ENCODE measurements at regions not wholly inside any gene's neighbourhood (a gene's known extent, or its start where the extent isn't known, plus 50 kb on each side); places are given as distances from the start of the nearest gene placed in this dataset.
"Not testable (repeated sequence)": the region's sequence is repeated elsewhere in the genome, so short reads cannot be mapped to it uniquely, and the experiment has no call there.

- in situ Hi-C loops (cut with MboI; ENCODE audit: low sequenced_read_pairs): no loop called here
Observed at GRCh38 chr5:163569284-163569683, 63.9 kb downstream of the MAT2B start.

DNA sequence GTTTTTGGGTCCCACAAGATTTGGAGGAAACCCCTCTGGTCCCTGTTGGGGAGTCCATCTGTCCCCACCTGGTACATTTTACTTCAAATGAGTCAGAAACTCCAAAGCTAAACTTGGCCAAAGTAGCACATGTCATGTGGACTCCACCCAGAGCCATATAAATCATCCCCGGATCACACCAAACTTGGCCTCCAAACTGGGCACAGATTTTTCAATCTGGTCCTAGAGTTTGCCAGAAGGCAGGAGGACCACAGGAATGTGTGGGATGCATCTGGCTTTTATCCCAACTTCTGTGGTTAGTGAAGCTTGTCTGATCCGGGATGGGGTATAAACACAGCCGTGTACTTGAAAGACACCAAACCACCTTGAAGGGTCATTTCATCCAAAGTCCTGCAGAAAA is 66.3 kb downstream of the MAT2B start:
- in situ Hi-C loops (cut with MboI; ENCODE audit: low sequenced_read_pairs): no loop called here

DNA sequence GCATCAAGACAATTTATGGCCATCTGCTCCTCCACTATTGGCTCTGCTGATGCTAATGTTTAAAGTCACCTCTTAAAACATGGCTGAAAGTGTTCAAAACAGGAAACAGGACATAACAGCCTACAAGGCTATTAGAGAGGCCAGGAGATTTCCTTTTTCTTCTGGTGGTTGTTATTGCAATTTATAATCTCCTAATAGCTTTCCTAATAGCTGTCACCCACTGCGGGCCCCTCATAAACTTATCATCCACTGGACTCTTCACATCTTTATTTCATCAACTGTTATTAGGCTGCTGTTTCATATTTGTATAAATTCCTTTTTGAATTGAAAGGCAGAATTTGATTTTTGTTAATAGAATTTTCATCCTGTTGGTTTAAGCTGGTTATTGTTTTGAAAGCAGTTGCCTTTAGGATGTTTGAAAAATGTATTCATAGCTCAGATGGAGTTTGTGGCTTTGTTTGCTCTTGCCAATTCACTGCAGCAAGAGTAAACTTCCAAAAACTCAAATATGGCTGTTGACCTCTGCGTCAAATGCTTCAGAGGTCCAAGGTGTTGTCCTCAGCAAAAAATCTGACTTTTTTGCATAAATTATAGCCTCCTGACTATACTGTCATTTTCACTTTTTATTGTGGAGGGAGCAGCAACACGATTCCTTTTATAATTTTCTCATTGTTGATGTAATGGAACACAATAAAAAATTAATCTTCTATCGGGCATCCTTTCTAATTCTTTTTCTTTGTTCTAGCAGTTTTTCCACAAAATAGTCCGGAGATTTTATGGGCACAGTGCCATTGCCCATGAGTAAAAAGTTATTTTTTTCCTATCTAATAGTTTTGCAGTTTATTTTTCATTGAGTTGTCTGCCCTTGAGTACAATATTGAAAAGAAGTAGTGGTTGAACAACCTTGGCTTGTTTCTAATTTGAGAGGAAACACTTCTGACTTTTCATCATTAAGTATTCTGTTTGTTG is 69.3 kb downstream of the MAT2B start:
- in situ Hi-C loops (cut with MboI; ENCODE audit: low sequenced_read_pairs): no loop called here

DNA sequence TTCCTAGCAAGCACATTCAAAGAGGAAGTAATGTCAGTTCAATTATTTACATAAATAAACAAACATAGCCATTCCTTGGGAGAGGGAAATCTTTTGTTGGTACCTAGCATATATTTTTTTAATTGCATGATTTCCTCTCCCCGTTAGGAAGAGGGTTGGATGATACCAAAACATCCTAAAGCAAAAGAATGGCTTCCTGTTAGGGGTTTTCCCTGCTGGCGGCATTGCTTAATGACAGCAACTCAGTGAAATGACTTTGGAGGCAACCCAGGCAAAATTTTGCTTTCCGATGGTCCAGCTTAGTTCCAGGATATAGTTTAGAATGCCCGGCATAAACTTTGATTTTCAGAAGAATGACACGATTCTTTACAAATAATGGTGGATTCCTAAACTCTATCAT is 73.2 kb downstream of the MAT2B start:
- in situ Hi-C loops (cut with MboI; ENCODE audit: low sequenced_read_pairs): no loop called here

GRCh38 chr5:163579729-163580128 is 74.3 kb downstream of the MAT2B start:
- in situ Hi-C loops (cut with MboI; ENCODE audit: low sequenced_read_pairs): no loop called here

DNA sequence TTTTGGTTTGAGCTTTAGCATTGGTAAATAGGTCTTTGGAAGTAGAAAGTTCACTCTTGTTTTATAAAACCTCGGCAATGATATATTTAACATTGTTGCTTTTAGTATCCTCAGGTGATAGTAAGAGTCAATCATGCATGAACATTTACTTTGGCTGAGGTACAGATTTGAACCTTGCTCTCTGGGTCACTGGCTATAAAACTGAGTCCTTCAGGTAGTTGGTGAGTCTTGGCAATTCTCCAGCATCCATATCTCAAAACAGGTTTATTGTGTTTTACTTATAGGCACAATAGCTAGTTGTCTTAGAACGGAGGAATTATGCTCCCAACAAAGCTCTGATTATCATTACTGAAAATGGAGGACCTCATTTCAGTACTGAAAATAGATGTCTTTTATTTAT is 75.1 kb downstream of the MAT2B start:
- in situ Hi-C loops (cut with MboI; ENCODE audit: low sequenced_read_pairs): no loop called here

GRCh38 chr5:163583491-163584153 is 78.2 kb downstream of the MAT2B start:
- in situ Hi-C loops (cut with MboI; ENCODE audit: low sequenced_read_pairs): not testable (repeated sequence)

DNA sequence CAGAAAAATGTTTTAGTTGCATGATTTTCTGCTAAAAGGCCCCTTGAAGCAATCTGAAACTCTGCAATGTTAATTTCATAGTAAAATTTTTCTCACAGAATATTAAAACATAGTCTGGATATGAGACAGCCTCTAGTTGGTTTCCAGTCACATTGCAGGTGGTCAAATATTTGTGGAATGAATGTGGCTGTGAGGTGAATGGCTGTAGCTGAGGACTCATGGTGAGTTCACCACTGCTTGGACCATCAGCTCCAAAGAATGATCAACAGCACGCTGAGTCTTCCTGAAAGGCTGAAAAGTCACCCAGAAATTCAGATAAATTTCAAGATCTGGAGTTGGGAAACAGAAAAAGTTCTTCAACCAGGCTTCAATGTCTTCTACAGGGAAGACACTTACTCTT is 79.8 kb downstream of the MAT2B start:
- in situ Hi-C loops (cut with MboI; ENCODE audit: low sequenced_read_pairs): no loop called here

- in situ Hi-C loops (cut with MboI; ENCODE audit: low sequenced_read_pairs): no loop called here
Observed at GRCh38 chr5:163586531-163586956, 81.1 kb downstream of the MAT2B start.

- in situ Hi-C loops (cut with MboI; ENCODE audit: low sequenced_read_pairs): no loop called here
Observed at GRCh38 chr5:163594951-163595350, 89.5 kb downstream of the MAT2B start.

DNA sequence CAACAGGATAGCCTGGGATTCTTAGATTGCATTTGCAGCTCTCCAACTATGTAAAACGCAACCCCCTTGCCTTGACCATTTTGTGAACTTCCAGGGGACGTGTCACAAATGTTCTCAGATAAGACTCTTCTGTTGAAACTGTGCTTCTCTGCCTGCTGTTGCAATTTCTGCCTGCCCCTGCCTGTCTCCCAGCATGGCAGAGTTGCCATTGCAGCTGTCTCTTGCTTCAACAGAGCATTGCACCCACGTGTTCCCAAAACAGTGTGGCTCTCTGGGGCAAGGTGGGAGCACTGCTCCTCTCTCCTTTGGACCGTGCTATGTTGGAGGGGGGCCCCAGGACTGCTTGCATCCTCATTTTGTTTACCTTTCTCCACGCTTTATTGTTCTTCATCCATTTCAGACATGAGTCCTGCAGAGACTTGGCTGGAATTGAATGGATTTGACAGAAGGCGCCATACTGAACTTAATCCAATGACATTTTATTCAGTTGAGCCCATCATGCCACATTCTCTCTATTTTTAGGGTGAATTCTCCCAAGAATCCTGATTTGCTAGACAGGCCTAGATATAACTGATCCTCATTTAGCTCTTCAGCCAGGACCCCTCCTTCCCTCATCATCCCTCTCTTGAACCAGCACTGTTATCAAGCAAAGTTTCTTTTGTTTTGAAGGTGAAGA is 90.7 kb downstream of the MAT2B start:
- in situ Hi-C loops (cut with MboI; ENCODE audit: low sequenced_read_pairs): no loop called here

DNA sequence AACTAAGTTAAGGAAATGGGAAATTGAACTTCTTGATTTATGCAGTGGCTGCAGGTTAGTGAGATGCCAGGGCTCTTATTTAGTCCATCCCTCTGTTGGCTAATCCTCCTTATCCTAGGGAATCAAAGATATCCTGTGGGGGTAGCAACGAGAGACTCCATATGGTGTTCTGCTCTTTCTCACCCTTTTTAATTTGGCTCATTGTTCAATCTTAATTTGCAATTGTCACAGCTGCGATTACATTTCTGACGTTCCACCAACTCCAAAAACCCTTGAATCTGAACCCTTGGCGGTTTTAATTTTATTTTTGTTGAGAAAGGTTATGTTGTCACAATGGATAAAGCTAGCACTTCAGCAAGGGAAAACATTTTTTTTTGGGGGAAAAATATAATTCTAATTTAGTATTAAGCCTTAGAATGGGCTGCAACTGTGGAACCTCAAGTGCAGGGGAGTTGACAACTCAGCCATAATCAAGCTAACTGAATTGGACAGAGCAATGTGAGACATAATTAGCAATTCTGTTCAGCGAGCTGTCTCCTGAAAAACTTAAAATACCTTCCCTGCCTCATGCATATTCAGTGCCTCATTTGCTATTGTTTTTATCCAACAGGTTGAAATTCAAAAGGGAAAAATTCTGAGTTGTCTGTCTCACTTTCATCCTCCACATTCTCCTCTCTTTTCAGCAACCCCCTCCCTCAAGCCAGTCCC is 91.3 kb downstream of the MAT2B start:
- in situ Hi-C loops (cut with MboI; ENCODE audit: low sequenced_read_pairs): no loop called here

DNA sequence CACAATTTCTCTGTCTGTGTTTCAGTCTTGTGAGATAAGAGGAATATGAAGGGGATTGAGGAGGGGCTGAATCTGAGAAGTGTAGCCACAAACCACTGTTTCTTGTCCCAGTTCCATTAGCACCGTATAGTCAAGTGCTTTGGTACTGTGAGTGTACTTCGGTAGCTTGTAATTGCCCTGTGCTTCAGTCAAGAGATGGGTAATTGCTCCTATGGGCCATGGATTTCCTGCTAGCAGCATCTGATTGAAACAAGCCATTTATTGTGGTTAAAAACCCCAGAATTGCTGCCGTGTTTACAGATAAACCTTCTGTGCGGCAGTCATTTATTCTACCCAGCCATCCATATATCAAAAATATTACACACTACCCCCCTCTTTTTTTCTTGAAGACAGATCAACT is 98.6 kb downstream of the MAT2B start:
- in situ Hi-C loops (cut with MboI; ENCODE audit: low sequenced_read_pairs): no loop called here

DNA sequence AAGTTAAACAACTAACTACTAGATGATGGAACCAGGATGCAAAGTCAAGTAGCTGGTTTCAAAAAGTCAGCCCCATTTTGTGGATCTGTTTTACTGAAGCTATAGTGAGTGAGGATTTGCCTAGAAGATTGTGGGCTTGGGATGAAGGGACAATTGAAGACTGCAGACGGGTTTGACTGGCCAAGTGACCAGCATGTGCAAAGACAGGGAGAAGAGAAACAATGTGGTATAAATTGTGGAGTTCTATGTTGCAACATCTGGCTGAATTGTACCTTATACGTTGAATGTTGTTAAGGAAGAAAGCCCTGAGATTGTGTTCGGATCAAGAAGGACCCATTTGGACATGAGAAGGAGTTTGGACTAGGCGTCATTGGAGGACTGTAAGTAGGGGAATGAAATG is 101.8 kb downstream of the MAT2B start:
- in situ Hi-C loops (cut with MboI; ENCODE audit: low sequenced_read_pairs): no loop called here

DNA sequence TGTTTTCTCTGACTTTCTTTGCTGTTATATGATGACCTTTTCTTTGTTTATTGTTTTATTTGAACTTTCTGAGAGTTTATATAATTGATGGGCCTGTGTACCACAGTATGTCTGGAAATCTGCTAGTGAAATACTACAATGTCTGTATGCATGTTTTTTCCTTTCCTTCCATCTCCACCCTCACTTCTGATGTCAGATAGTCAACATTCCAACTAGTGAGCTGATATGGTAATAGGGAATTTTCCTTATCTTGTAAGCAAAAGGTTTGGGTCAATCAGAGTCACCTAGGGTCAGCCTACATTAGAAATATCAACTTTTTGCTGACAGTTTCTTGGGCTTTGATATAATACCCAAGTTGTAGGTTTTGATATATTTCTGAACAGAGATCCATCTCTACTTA is 103.2 kb downstream of the MAT2B start:
- in situ Hi-C loops (cut with MboI; ENCODE audit: low sequenced_read_pairs): no loop called here

GRCh38 chr5:163609910-163610309 is 104.5 kb downstream of the MAT2B start:
- in situ Hi-C loops (cut with MboI; ENCODE audit: low sequenced_read_pairs): no loop called here

DNA sequence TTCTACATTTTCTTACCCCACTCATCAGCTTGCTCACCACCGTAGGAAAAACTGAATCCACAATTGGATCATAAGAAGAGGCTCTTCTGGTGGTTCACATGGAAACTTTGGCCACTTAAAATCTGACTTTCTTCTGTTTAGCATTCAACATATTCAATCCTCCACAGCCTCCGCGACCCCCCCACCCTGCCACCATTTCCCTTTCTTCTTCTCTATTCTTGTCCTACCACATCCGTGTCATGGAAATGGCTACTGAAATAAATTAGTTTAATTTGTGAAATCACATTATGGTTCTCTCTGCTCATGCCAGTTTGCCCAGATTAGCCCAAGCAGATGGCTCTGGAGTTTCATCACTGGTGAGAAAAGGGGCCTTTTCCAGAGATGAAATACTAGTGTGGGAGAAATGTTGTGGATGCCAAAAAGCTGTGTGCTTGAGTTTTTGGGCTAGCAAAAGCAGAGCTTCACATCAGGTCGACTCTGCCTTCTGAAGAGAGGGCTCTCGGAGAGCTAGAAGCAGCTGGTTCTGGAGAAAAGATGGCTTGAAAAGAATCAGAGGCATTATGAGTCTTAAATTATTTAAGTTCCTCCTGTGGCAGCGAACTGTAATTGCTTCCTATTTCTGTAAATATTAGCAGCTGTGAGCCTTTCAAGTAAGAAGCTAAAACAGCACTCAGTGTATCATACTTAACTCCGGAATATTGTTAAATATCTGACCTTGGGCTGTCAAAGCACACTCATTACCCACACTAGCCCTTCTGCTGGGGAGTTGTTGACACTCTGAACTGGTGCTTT is 107.1 kb downstream of the MAT2B start:
- in situ Hi-C loops (cut with MboI; ENCODE audit: low sequenced_read_pairs): no loop called here

- in situ Hi-C loops (cut with MboI; ENCODE audit: low sequenced_read_pairs): no loop called here
Observed at GRCh38 chr5:163613150-163613442, 107.7 kb downstream of the MAT2B start.

DNA sequence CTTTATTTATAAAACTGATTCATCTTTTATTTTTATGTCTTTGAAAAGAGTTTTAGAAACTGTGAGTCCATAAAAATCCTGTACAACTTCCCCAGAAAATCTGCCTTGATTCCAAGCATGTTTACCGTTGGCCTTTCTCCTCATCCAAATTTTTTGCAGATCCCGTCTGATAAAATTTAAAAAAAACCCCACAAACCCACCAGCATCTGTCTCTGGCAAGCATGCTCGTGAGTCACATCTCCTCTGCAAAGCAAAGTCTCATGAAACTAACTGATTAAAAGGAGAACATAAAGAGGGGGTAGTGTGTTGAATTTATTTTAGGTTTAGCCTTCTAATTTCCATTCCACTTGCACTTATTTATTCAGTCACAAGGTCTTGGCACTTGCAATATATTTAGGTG is 109.4 kb downstream of the MAT2B start:
- in situ Hi-C loops (cut with MboI; ENCODE audit: low sequenced_read_pairs): no loop called here

GRCh38 chr5:163619273-163619934 is 114.0 kb downstream of the MAT2B start:
- in situ Hi-C loops (cut with MboI; ENCODE audit: low sequenced_read_pairs): no loop called here

Data from HL-60/S4 (cell line).